Fibroblast of peridontal ligament (primary cell): ENCODE measurements at regions not wholly inside any gene's neighbourhood (a gene's known extent, or its start where the extent isn't known, plus 50 kb on each side); places are given as distances from the start of the nearest gene placed in this dataset.
"Not testable (repeated sequence)": the region's sequence is repeated elsewhere in the genome, so short reads cannot be mapped to it uniquely, and the experiment has no call there.

Experiments
- DNase-seq: peaks from one replicate; pipeline ENCODE4 v3.0.0-alpha.2; 2010; ENCODE audit errors: extremely low read depth

DNA sequence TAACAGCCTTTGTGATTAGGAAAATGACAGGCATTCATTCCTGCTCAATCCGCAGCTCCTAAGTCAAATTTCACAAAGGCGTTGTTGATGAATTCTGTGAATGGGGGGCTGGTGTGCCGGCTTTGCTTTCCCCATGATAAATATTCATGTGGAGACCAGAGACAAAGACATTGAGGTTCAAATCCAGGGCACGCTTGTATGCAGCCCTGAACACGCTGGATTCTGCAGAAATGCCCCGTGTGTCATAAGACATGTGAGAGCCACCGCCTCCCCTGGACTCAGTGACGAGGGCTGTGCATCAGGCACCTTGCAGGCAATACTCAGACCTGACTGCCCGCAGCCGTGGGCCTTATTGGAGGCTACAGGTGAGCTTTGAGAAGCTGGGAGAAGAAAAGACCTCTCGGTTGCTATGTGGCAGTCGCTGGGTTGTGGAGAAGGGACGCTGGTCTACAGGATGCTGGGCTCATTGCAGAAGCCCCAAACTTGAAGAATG lies 906.2 kb downstream of the BRD1 start:
- DNase-seq, result no peak

DNA sequence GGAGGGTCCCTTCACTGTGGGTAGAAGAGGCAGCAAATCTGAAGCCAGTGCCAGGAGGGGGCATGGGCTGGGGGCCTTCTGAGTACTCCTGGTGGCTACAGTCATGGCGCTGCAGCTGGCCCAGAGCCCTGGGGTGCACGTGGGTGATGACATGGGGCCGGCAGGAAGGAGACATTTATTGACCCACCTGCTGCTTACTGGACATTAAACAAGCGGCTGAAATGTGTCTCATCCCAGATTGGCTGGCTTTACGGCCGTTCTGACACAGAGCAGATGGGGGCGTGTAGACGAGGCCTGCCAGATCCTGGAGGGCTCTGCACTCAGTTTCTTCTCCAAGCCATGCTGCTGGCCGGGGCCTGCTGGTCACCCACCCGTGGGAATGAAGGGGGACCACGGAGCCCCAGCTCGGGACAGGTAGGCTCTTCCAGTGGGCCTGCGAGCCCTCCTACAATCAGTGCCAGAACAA lies 906.9 kb downstream of the BRD1 start:
- no peak for DNase-seq

- no peak for DNase-seq
These were observed 907.7 kb downstream of the BRD1 start for GRCh38 chr22:48919851-48920589.

GRCh38 chr22:48919187-48919590 lies 908.5 kb downstream of the BRD1 start:
- DNase-seq, result no peak

GRCh38 chr22:48918585-48919186 lies 909.0 kb downstream of the BRD1 start:
- no peak for DNase-seq

DNA sequence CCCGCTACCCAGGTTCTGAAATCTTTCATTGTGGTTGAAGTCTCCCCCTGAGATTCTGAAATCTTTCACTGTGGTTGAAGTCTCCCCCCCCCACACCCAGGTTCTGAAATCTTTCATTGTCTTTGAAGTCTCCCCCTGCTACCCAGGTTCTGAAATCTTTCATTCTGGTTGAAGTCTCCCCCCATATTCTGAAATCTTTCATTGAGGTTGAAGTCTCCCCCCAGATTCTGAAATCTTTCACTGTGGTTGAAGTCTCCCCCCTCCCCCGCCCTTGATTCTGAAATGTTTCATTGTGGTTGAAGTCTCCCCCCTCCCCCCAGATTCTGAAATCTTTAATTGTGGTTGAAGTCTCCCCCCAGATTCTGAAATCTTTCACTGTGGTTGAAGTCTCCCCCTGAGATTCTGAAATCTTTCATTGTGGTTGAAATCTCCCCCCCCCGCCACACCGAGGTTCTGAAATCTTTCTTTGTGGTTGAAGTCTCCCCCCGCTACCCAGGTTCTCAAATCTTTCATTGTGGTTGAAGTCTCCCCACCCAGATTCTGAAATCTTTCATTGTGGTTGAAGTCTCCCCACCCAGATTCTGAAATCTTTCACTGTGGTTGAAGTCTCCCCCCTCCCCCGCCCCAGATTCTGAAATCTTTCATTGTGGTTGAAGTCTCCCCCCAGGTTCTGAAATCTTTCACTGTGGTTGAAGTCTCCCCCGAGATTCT lies 915.2 kb downstream of the BRD1 start:
- DNase-seq, result not testable (repeated sequence)

DNA sequence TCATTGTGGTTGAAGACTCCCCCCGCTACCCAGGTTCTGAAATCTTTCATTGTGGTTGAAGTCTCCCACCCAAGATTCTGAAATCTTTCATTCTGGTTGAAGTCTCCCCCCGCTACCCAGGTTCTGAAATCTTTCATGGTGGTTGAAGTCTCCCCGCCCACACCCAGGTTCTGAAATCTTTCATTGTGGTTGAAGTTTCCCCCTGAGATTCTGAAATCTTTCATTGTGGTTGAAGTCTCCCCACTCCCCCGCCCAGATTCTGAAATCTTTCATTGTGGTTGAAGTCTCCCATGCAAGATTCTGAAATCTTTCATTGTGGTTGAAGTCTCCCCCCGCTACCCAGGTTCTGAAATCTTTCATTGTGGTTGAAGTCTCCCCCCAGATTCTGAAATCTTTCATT lies 916.0 kb downstream of the BRD1 start:
- not testable (repeated sequence) for DNase-seq

DNA sequence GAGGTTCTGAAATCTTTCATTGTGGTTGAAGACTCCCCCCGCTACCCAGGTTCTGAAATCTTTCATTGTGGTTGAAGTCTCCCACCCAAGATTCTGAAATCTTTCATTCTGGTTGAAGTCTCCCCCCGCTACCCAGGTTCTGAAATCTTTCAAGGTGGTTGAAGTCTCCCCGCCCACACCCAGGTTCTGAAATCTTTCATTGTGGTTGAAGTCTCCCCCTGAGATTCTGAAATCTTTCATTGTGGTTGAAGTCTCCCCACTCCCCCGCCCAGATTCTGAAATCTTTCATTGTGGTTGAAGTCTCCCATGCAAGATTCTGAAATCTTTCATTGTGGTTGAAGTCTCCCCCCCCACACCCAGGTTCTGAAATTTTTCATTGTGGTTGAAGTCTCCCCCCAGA lies 916.6 kb downstream of the BRD1 start:
- DNase-seq, result not testable (repeated sequence)

GRCh38 chr22:48908547-48908946 lies 919.1 kb downstream of the BRD1 start:
- DNase-seq, result no peak

DNA sequence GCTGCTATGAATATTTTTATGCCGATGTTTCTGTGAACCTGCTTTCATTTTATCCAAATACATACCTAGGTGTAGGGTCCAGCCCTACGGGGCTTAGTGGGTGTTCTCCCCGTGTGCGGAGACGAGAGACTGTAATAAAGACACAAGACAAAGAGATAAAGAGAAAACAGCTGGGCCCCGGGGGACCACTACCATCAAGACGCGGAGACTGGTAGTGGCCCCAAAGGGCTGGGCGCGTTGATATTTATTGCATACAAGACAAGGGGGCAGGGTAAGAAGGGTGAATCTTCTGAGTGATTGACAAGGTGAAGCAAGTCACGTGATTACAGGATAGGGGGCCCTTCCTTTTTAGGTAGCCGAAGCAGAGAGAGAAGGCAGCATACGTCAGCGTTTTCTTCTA lies 920.1 kb downstream of the BRD1 start:
- DNase-seq, result no peak

- no peak for DNase-seq
These were observed 921.3 kb downstream of the BRD1 start for GRCh38 chr22:48906216-48906835.

GRCh38 chr22:48905206-48905975 lies 922.3 kb downstream of the BRD1 start:
- no peak for DNase-seq

DNA sequence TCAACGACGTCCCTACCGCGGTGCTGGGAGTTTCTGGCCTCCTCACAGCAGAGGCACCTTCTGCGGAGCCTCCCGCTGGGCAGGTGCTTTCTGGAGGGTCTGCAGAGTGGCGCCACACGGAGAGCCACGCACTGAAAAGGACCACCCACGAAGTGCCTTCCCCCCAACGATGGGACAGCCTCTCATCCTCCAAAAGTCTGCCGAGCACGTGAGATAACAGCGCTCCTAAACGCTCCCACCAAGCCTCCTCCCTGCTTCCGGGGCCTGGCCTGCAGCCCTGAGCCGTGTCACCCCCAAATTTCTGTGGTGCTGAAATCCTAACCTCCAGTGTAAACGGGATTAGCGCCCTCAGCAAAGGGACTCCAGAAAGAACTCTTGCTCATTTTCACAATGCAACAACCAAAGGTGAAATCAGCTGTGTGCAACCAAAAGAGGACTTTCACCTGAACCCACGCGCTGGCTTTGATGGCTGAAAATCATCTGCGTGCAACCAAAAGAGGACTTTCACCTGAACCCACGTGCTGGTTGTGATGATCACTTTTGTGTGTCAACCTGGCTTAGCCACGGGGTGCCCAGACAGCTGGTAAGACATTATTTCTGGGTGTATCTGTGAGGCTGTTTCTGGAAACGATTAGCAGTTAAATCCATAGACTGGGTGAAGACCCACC lies 924.6 kb downstream of the BRD1 start:
- DNase-seq, result no peak

- DNase-seq, result no peak
These were observed 925.4 kb downstream of the BRD1 start for GRCh38 chr22:48902001-48902869.

DNA sequence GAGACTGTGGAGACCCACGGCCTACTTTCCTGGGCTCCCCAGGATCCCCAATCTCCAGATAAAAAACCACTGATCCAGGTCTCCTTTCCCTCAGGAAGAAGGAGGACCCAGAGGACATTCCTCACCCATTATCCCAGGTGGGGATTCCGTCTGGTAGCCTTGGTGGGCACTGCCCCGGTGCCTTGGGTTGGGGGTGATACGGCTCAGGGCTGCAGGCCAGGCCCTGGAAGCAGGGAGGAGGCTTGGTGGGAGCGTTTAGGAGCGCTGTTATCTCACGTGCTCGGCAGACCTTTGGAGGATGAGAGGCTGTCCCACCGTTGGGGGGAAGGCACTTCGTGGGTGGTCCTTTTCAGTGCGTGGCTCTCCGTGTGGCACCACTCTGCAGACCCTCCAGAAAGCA lies 926.3 kb downstream of the BRD1 start:
- DNase-seq, result no peak

DNA sequence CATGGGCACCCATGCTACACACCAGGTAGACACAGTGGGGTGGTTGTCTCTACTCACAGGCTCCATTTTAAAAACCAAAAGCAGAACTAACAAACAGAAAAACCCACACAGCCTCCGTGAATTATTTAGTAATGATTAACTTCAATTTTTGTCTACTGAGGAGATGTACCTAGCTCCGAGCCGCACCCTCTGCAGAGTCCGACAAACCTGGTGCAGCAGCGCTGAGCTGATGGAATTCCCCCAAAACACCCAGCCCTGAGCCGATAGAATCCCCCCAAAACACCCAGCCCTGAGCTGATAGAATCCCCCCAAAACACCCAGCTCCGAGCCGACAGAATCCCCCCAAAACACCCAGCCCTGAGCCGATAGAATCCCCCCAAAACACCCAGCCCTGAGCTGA lies 927.0 kb downstream of the BRD1 start:
- DNase-seq, result no peak

DNA sequence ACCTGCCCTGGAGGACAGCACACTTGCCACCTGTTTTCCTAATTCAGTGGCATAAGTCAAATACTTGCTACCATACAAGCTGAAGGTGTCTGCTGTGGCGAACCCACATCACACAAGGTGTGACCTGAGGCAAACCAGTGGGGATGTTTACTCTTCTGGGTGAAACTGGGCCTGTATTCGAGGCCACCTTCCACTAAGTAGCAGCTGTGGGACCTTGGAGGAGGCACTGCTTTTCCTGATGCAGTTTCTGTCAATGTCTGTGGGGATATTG lies 927.4 kb downstream of the BRD1 start:
- no peak for DNase-seq

GRCh38 chr22:48899523-48900326 lies 927.9 kb downstream of the BRD1 start:
- no peak for DNase-seq

DNA sequence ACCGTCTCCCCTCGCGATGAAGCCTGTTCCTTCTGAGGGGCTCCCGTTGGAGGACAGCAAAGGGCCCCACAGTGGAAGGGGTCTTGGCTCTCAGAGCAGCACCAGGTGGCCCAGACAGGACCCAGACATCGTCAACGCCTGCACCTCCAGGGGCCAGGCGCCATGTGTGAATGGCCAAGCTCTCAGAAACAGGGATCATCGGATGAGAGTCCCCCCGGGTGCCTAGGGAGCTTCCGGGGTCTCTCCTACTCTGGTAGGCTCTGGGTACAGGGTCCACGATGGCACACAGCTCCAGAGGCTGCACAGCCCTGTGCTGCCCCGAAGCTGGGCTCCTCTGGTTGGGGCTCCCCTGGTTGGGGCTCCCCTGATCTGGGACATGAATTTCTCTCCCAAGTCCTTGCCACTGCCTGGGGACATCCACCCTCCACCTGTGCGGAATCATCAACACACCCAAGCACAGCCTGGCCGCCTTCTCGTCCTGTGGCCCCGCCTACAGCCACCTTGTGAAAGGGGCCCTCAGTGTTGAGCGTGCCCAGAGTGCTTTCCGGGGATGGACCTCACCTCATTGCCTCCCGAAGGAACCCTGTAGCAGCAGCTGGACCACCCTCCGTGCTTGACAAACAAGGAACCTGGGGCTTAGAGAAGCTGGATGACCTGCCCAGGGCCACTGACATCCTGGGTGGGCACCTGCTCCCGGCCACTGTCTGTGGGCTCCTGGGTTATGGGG lies 929.0 kb downstream of the BRD1 start:
- no peak for DNase-seq
